Keratinocyte (primary cell): ENCODE measurements at regions not wholly inside any gene's neighbourhood (a gene's known extent, or its start where the extent isn't known, plus 50 kb on each side); places are given as distances from the start of the nearest gene placed in this dataset.

ENCODE experiments used
- CTCF ChIP-seq, 3 experiments: IDR thresholded peaks in 1 of 3; conservative IDR thresholded peaks in 1 of 3; optimal IDR thresholded peaks in 1 of 3; 2 replicates in 2 of 3; 3 replicates in 1 of 3; pipeline versions ENCODE3 to v1.5.1; 2011; ENCODE audit warnings: low read length in 3 of 3, mild to moderate bottlenecking in 3 of 3, moderate library complexity in 2 of 3, control low read depth in 1 of 3, inconsistent platforms in 1 of 3; ENCODE audit not compliant: insufficient read depth in 2 of 3; ENCODE audit errors: extremely low read depth in 1 of 3
- EZH2 ChIP-seq: IDR thresholded peaks from one replicate; pipeline ENCODE4 v1.6.1; 2012; ENCODE audit warnings: inconsistent platforms, mild to moderate bottlenecking, low read length, moderate library complexity

GRCh38 chr13:57918086-57918485, 286.5 kb downstream of the PCDH17 start:
- TF ChIP-seq CTCF (optimal IDR thresholded peaks at IDR 0.05 in 1 of 3, IDR thresholded peaks at IDR 0.05 in 1 of 3, conservative IDR thresholded peaks at IDR 0.05 in 1 of 3; ENCODE audit: extremely low read depth in 1 of 3, insufficient read depth in 2 of 3, low read length in 3 of 3): no peak
- no peak for TF ChIP-seq EZH2
